A549 (cell line): ENCODE measurements at regions not wholly inside any gene's neighbourhood (a gene's known extent, or its start where the extent isn't known, plus 50 kb on each side); places are given as distances from the start of the nearest gene placed in this dataset.

ENCODE experiments used
- ATAC-seq, 2 experiments: fragments of 200-7000 bp in 1 of 2; fragments of >200 bp in 1 of 2; cut with Nextera tagmentation in 1 of 2; cut with Tn5 transposase in 1 of 2; 3 replicates each; pipeline versions ENCODE4 v1.8.0 to v1.9.1; 2018 to 2020; ENCODE audit warnings: mild to moderate bottlenecking in 1 of 2, moderate library complexity in 1 of 2
- CTCF ChIA-PET: fragments of 300-600 bp; sonication (Branson Sonifier 250); formaldehyde crosslinking; extraction: SDS; loops from one replicate; lab custom pipeline; 2021; ENCODE audit warnings: antibody characterized with exemption, inconsistent platforms; lab: Yijun Ruan, JAX
- POLR2A ChIA-PET: fragments of 350-600 bp; formaldehyde crosslinking; extraction: SDS; loops from one replicate; lab custom pipeline; 2021; ENCODE audit warnings: antibody characterized with exemption, inconsistent platforms; lab: Yijun Ruan, JAX
- DNase-seq, 2 experiments: peaks; one replicate each; pipeline versions ENCODE4 v3.0.0 to v3.0.0-alpha.2; 2011 to 2016; ENCODE audit warnings: low read depth in 1 of 2, low spot score in 1 of 2
- FAIRE-seq: peaks from 2 replicates; lab custom pipeline; 2011; peaks lifted over from hg19 to GRCh38; lab: Jason Lieb, UNC
- H3K27ac ChIP-seq, 2 experiments: fragments of >200 bp; sonication (Bioruptor Twin); formaldehyde crosslinking; 3 replicates each; pipeline ENCODE4 v1.5.1; 2016 to 2017
- H3K4me1 ChIP-seq: fragments of >200 bp; sonication (Bioruptor Twin); formaldehyde crosslinking; 3 replicates; pipeline ENCODE4 v1.6.1; 2016
- H3K4me2 ChIP-seq: fragments of >200 bp; sonication (Bioruptor Twin); formaldehyde crosslinking; 3 replicates; pipeline ENCODE4 v1.6.1; 2016
- H3K4me3 ChIP-seq: fragments of >200 bp; sonication (Bioruptor Twin); formaldehyde crosslinking; 3 replicates; pipeline ENCODE4 v1.5.1; 2016
- H3K9me3 ChIP-seq: fragments of >200 bp; sonication (Bioruptor Twin); formaldehyde crosslinking; 3 replicates; pipeline ENCODE4 v1.6.1; 2016
- ATOH8 ChIP-seq: fragments of 250-450 bp; sonication (Bioruptor Pico); IDR thresholded peaks from 2 replicates; pipeline ENCODE4 v1.5.0; 2020; ENCODE audit warnings: low read depth, mild to moderate bottlenecking, moderate library complexity
- BHLHE40 ChIP-seq: IDR thresholded peaks from 2 replicates; pipeline ENCODE4 v1.6.1; 2012; ENCODE audit warnings: low read depth, low read length, inconsistent platforms
- CEBPB ChIP-seq, 2 experiments: fragments of >200 bp in 1 of 2; sonication (Bioruptor Twin) in 1 of 2; formaldehyde crosslinking in 1 of 2; IDR thresholded peaks; 2 replicates each; pipeline ENCODE4 v1.6.1; 2012 to 2016
- CHD4 ChIP-seq: fragments of 200-600 bp; sonication (generic); IDR thresholded peaks from 2 replicates; pipeline ENCODE4 v1.6.1; 2016; ENCODE audit warnings: antibody characterized with exemption, mild to moderate bottlenecking, borderline replicate concordance
- E2F6 ChIP-seq: IDR thresholded peaks from 2 replicates; pipeline ENCODE4 v1.6.1; 2012; ENCODE audit warnings: low read depth, borderline replicate concordance
- ELK1 ChIP-seq: fragments of 150-350 bp; IDR thresholded peaks from 2 replicates; pipeline ENCODE4 v1.6.1; 2014; ENCODE audit warnings: low read depth, mild to moderate bottlenecking, low read length
- FOSB ChIP-seq: fragments of 250-450 bp; sonication (Bioruptor Pico); IDR thresholded peaks from 2 replicates; pipeline ENCODE4 v1.5.0; 2020; ENCODE audit warnings: mild to moderate bottlenecking, moderate library complexity
- FOXS1 ChIP-seq: fragments of 250-450 bp; sonication (Bioruptor Pico); IDR thresholded peaks from 2 replicates; pipeline ENCODE4 v1.5.0; 2020; ENCODE audit warnings: mild to moderate bottlenecking, moderate library complexity
- HDAC2 ChIP-seq: fragments of 200-600 bp; sonication (generic); IDR thresholded peaks from 2 replicates; pipeline ENCODE4 v1.6.1; 2016
- HOXA7 ChIP-seq: fragments of 250-450 bp; sonication (Bioruptor Pico); IDR thresholded peaks from 2 replicates; pipeline ENCODE4 v1.5.0; 2020; ENCODE audit warnings: mild to moderate bottlenecking, moderate library complexity
- MAFK ChIP-seq: fragments of 450-650 bp; IDR thresholded peaks from 2 replicates; pipeline ENCODE4 v1.6.1; 2014; ENCODE audit not compliant: partially characterized antibody
- MYC ChIP-seq: IDR thresholded peaks from 2 replicates; pipeline ENCODE4 v1.6.1; 2012; ENCODE audit warnings: mild to moderate bottlenecking, inconsistent platforms, low read length, improper control_type of control experiment, borderline replicate concordance
- NFE2L2 ChIP-seq: fragments of 150-350 bp; conservative IDR thresholded peaks from 2 replicates; pipeline ENCODE4 v1.6.1; 2014; ENCODE audit warnings: low read length
- NPAS2 ChIP-seq: fragments of 250-450 bp; sonication (Bioruptor Pico); IDR thresholded peaks from 2 replicates; pipeline ENCODE4 v1.8.0; 2022; ENCODE audit warnings: mild to moderate bottlenecking, moderate library complexity, borderline replicate concordance
- NR3C1 ChIP-seq: fragments of >200 bp; sonication (Bioruptor Twin); formaldehyde crosslinking; IDR thresholded peaks from 3 replicates; pipeline ENCODE4 v1.6.1; 2017
- POLR2A ChIP-seq: IDR thresholded peaks from 2 replicates; pipeline ENCODE4 v1.6.1; 2012; ENCODE audit warnings: mild to moderate bottlenecking, low read length
- RAD21 ChIP-seq, 2 experiments: fragments of >200 bp in 1 of 2; sonication (Bioruptor Twin) in 1 of 2; formaldehyde crosslinking in 1 of 2; IDR thresholded peaks in 1 of 2; conservative IDR thresholded peaks in 1 of 2; 2 replicates in 1 of 2; 3 replicates in 1 of 2; pipeline ENCODE4 v1.6.1; 2012 to 2018; ENCODE audit warnings: inconsistent platforms in 1 of 2
- RFX5 ChIP-seq: fragments of 450-650 bp; IDR thresholded peaks from 2 replicates; pipeline ENCODE4 v1.7.1; 2014; ENCODE audit warnings: antibody characterized with exemption, mild to moderate bottlenecking, moderate library complexity
- SREBF2 ChIP-seq: fragments of 450-650 bp; IDR thresholded peaks from 2 replicates; pipeline ENCODE4 v1.6.1; 2014; ENCODE audit warnings: mild to moderate bottlenecking, moderate library complexity
- ZFP36 ChIP-seq: fragments of 450-650 bp; IDR thresholded peaks from 2 replicates; pipeline ENCODE4 v1.6.1; 2014; ENCODE audit warnings: borderline replicate concordance; ENCODE audit not compliant: partially characterized antibody
- ZSCAN20 ChIP-seq: fragments of 250-450 bp; sonication (Bioruptor Pico); IDR thresholded peaks from 2 replicates; pipeline ENCODE4 v1.8.0; 2022; ENCODE audit warnings: mild to moderate bottlenecking, moderate library complexity
- WGBS: methylation state at CpG from one replicate; pipeline ENCODE4 v1.1.6; 2017; ENCODE audit errors: missing lambda C conversion rate; 5-methylcytosine and 5-hydroxymethylcytosine counted together
- TF ChIP-seq, protein P1 (sequence below): fragments of >200 bp; sonication (Bioruptor Twin); formaldehyde crosslinking; IDR thresholded peaks from 3 replicates; pipeline ENCODE4 v1.6.1; 2016
- TF ChIP-seq, protein P2 (sequence below): fragments of 200-600 bp; sonication (generic); IDR thresholded peaks from 2 replicates; pipeline ENCODE4 v1.6.1; 2016; ENCODE audit warnings: antibody characterized with exemption, mild to moderate bottlenecking, moderate library complexity

- no peak overlapping the region for H3K4me2 ChIP-seq
- H3K4me3 ChIP-seq, result no peak overlapping the region
- no peak overlapping the region for H3K27ac ChIP-seq
- no peaks in the 10 kb centered on the region for H3K9me3 ChIP-seq
- ChIA-PET CTCF (interaction anchor here (2.8 kb wide), 1 partner anchor 191 kb away, joined by 10 read pairs; no protein-coding TSS in a partner anchor), POLR2A (no interaction called here)
- DNase-seq, result no peak
- 7% methylated on average over 4 of the region's 4 CpGs for WGBS
- no peak for FAIRE-seq
- ATAC-seq, result no peak
- TF ChIP-seq ELK1 (no peak), FOSB (CRISPR knock-in tag) (no peak), BHLHE40 (no peak), MYC (no peak), CHD4 (no peak), FOXS1 (no peak), POLR2A (no peak), CEBPB (IDR thresholded peaks at IDR 0.05) (no peak)
- TF ChIP-seq, protein P1, sequence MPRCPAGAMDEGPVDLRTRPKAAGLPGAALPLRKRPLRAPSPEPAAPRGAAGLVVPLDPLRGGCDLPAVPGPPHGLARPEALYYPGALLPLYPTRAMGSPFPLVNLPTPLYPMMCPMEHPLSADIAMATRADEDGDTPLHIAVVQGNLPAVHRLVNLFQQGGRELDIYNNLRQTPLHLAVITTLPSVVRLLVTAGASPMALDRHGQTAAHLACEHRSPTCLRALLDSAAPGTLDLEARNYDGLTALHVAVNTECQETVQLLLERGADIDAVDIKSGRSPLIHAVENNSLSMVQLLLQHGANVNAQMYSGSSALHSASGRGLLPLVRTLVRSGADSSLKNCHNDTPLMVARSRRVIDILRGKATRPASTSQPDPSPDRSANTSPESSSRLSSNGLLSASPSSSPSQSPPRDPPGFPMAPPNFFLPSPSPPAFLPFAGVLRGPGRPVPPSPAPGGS, result no peak
- no peaks in the 10 kb centered on the region for H3K4me1 ChIP-seq
Measured at GRCh38 chr16:82454152-82454551, 172.6 kb upstream of the CDH13 start.

DNA sequence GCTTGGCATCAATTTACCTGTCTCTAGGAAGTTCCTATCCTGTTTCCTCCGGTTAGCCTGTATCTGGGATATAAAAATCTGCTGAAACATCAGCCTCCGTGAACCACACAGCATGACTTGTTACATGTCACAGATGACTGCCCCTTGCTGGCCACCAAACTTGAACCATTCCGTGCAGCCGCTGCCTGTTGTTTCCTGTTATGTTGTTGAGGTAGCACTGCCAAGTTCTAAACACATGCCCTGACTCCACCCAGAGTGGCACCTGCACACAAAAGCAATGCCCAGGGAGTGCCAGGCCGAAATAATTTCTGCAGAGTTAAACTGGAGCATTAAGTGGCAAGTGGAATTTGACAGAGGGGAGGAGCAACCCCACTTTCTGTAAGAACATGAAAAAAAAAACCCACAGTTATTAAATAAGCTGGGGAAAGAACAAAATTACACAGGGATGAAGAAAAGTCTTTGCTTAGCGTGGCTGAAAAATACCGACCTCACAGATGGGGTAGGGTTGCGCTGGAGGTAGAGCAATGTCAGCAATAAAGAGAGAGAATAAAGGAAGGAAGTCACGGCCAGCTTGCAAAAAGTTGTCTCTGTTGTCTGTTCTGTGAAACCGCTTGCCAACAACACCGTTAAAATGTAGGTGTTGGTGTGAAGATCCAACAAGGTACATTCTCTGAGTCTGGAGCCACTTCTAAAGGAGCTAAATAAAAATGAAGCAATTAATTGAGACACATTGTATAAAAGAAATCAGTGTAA is 174.6 kb upstream of the CDH13 start:
- Histone ChIP-seq H3K4me1 (no peaks in the 10 kb centered on the region), H3K9me3 (no peaks in the 10 kb centered on the region), H3K4me2 (no peak overlapping the region), H3K4me3 (no peak overlapping the region)
- DNase-seq, result no peak
- POLR2A ChIA-PET, result no interaction called here
- whole genome bisulfite sequencing, result 3% methylated on average over 11 of the region's 11 CpGs
- TF ChIP-seq SREBF2 (no peak), CHD4 (no peak), MAFK (peak; percentile 17), BHLHE40 (no peak)
- TF ChIP-seq, all 56 proteins: peak for 1
- H3K27ac ChIP-seq, result no peak overlapping the region
- CTCF ChIA-PET, result interaction anchor here (1.1 to 2.8 kb wide), 2 partner anchors 13 to 189 kb away, joined by 3 to 10 read pairs; no protein-coding TSS in a partner anchor
- no peak for FAIRE-seq
- ATAC-seq, result no peak

DNA sequence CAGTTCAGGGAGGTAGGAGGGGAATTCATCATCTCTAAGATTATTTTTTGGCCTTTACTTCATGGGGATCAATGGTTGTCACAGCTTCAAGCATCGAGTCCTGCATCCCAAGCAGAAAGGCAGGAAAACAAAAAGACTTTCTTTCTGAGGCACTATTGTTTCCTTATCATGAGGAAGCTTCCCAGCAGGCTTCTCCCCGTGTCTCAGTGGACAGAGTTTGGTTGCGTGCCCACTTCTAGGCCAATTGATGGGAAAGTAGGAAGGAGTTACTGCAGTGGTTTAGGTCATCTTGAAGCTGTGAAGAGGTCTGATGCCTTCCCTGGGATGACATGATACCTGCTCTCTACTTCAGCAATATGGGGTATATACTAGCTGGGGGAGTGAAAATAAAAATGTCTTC is 175.3 kb upstream of the CDH13 start:
- Histone ChIP-seq H3K27ac (no peak overlapping the region), H3K9me3 (no peaks in the 10 kb centered on the region), H3K4me3 (no peak overlapping the region), H3K4me1 (no peaks in the 10 kb centered on the region), H3K4me2 (no peak overlapping the region)
- FAIRE-seq, result no peak
- ATAC-seq, result no peak
- CTCF ChIA-PET, result interaction anchor here (2.8 kb wide), 1 partner anchor 188 kb away, joined by 10 read pairs; no protein-coding TSS in a partner anchor
- DNase-seq, result no peak
- POLR2A ChIA-PET, result no interaction called here
- WGBS, result 13% methylated on average over 3 of the region's 3 CpGs
- TF ChIP-seq HDAC2, result no peak
- TF ChIP-seq RFX5, result no peak
- TF ChIP-seq ATOH8, result no peak
- TF ChIP-seq, protein P2, sequence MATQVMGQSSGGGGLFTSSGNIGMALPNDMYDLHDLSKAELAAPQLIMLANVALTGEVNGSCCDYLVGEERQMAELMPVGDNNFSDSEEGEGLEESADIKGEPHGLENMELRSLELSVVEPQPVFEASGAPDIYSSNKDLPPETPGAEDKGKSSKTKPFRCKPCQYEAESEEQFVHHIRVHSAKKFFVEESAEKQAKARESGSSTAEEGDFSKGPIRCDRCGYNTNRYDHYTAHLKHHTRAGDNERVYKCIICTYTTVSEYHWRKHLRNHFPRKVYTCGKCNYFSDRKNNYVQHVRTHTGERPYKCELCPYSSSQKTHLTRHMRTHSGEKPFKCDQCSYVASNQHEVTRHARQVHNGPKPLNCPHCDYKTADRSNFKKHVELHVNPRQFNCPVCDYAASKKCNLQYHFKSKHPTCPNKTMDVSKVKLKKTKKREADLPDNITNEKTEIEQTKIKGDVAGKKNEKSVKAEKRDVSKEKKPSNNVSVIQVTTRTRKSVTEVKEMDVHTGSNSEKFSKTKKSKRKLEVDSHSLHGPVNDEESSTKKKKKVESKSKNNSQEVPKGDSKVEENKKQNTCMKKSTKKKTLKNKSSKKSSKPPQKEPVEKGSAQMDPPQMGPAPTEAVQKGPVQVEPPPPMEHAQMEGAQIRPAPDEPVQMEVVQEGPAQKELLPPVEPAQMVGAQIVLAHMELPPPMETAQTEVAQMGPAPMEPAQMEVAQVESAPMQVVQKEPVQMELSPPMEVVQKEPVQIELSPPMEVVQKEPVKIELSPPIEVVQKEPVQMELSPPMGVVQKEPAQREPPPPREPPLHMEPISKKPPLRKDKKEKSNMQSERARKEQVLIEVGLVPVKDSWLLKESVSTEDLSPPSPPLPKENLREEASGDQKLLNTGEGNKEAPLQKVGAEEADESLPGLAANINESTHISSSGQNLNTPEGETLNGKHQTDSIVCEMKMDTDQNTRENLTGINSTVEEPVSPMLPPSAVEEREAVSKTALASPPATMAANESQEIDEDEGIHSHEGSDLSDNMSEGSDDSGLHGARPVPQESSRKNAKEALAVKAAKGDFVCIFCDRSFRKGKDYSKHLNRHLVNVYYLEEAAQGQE, result no peak
- no peak for TF ChIP-seq ZSCAN20 (CRISPR knock-in tag)
- TF ChIP-seq ELK1, result no peak
- no peak for TF ChIP-seq HOXA7 (CRISPR knock-in tag)
- no peak for TF ChIP-seq NPAS2 (CRISPR knock-in tag)
- TF ChIP-seq NFE2L2, result no peak
- no peak for TF ChIP-seq RAD21 (conservative IDR thresholded peaks at IDR 0.05 in 1 of 2, IDR thresholded peaks at IDR 0.05 in 1 of 2)
- TF ChIP-seq E2F6, result no peak
- TF ChIP-seq NR3C1, result no peak
- TF ChIP-seq ZFP36, result no peak
